ENCODE measurements at regions not wholly inside any gene's neighbourhood (a gene's known extent, or its start where the extent isn't known, plus 50 kb on each side); places are given as distances from the start of the nearest gene placed in this dataset.
"Not testable (repeated sequence)": the region's sequence is repeated elsewhere in the genome, so short reads cannot be mapped to it uniquely, and the experiment has no call there.

DNA sequence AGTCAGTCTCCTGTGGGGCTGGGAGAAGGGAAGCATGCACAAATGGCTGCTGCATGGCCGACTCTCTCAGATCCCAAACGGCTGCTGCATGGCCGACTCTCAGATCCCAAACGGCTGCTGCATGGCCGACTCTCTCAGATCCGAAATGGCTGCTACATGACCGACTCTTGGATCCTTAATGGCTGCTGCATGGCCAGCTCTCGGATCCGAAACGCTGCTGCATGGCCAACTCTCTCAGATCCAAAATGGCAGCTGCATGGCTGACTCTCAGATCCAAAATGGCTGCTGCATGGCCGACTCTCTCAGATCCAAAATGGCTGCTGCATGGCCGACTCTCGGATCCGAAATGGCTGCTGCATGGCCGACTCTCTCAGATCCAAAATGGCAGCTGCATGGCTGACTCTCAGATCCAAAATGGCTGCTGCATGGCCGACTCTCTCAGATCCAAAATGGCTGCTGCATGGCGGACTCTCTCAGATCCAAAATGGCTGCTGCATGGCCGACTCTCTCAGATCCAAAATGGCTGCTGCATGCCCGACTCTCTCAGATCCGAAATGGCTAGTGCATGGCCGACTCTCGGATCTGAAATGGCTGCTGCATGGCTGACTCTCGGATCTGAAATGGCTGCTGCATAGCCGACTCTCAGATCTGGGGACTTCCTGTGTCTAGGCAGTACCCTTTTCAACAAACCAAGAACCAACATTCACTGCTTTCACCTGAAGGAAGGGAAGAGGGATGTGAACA, 284.8 kb upstream of the SMIM21 start:
- TF ChIP-seq CTCF (IDR thresholded peaks at IDR 0.05; ENCODE audit: insufficient read depth, low read depth, low read length); EZH2 (IDR thresholded peaks at IDR 0.05; ENCODE audit: insufficient read depth, low read length): not testable (repeated sequence)

Measured in astrocyte (in vitro differentiated cells and primary cell).